GM19099 (cell line): ENCODE measurements at regions not wholly inside any gene's neighbourhood (a gene's known extent, or its start where the extent isn't known, plus 50 kb on each side); places are given as distances from the start of the nearest gene placed in this dataset.

Experiments
- POLR2A ChIP-seq: IDR thresholded peaks from 3 replicates; pipeline ENCODE4 v1.6.1; 2011; ENCODE audit warnings: low read depth; ENCODE audit not compliant: insufficient read length; ENCODE audit errors: extremely low read depth

- no peak for TF ChIP-seq POLR2A
Measured at GRCh38 chr13:44236370-44236769, 137.3 kb upstream of the SERP2 start.

- TF ChIP-seq POLR2A: no peak
Measured at GRCh38 chr13:44236801-44237207, 136.8 kb upstream of the SERP2 start.

- no peak for TF ChIP-seq POLR2A
Measured at GRCh38 chr13:44237276-44237767, 136.3 kb upstream of the SERP2 start.

- TF ChIP-seq POLR2A: no peak
Measured at GRCh38 chr13:44237881-44238421, 135.7 kb upstream of the SERP2 start.

- no peak for TF ChIP-seq POLR2A
Measured at GRCh38 chr13:44240611-44241145, 132.9 kb upstream of the SERP2 start.

GRCh38 chr13:44241638-44242037 is 132.0 kb upstream of the SERP2 start:
- TF ChIP-seq POLR2A: no peak

- TF ChIP-seq POLR2A: no peak
Measured at GRCh38 chr13:44242766-44243165, 130.9 kb upstream of the SERP2 start.

- TF ChIP-seq POLR2A: no peak
Measured at GRCh38 chr13:44243198-44243857, 130.3 kb upstream of the SERP2 start.

- TF ChIP-seq POLR2A: no peak
Measured at GRCh38 chr13:44244288-44244687, 129.3 kb upstream of the SERP2 start.

- no peak for TF ChIP-seq POLR2A
Measured at GRCh38 chr13:44249431-44249836, 124.2 kb upstream of the SERP2 start.

GRCh38 chr13:44252938-44253337 is 120.7 kb upstream of the SERP2 start:
- no peak for TF ChIP-seq POLR2A

- TF ChIP-seq POLR2A: no peak
Measured at GRCh38 chr13:44255771-44256364, 117.8 kb upstream of the SERP2 start.

- TF ChIP-seq POLR2A: no peak
Measured at GRCh38 chr13:44257796-44258195, 115.8 kb upstream of the SERP2 start.

GRCh38 chr13:44259045-44260027 is 114.3 kb upstream of the SERP2 start:
- no peak for TF ChIP-seq POLR2A

GRCh38 chr13:44260336-44260735 is 113.3 kb upstream of the SERP2 start:
- no peak for TF ChIP-seq POLR2A
